ENCODE measurements at regions not wholly inside any gene's neighbourhood (a gene's known extent, or its start where the extent isn't known, plus 50 kb on each side); places are given as distances from the start of the nearest gene placed in this dataset.

- Histone ChIP-seq H3K4me3 (replicated peaks in 1 of 3; ENCODE audit: low read depth in 2 of 3, low read length in 3 of 3) (no peak overlapping the region), H3K79me2 (ENCODE audit: insufficient read depth, low read length) (no peaks in the 10 kb centered on the region), H2AFZ (ENCODE audit: insufficient read depth, low read depth, low read length, poor library complexity, severe bottlenecking) (no peak overlapping the region), H3K9me3 (replicated peaks in 1 of 2; ENCODE audit: control insufficient read depth in 1 of 2, insufficient read depth in 1 of 2, low read length in 2 of 2) (peaks cover 0 to 4% of the 10 kb centered on the region in 2 donors), H3K4me1 (ENCODE audit: control insufficient read depth in 1 of 2, insufficient read depth in 2 of 2, low read length in 2 of 2) (no peaks in the 10 kb centered on the region), H3K9ac (ENCODE audit: insufficient read depth, low read length, poor library complexity, severe bottlenecking) (no peak overlapping the region), H3K27ac (ENCODE audit: low read depth in 1 of 2, low read length in 2 of 2) (no peak overlapping the region), H3K4me2 (replicated peaks; ENCODE audit: extremely low read depth, low read length, poor library complexity, severe bottlenecking) (no peak overlapping the region), H3K27me3 (ENCODE audit: control insufficient read depth in 2 of 2, insufficient read depth in 2 of 2, low read length in 2 of 2) (no peaks in the 10 kb centered on the region), H3K36me3 (replicated peaks in 1 of 2; ENCODE audit: control insufficient read depth in 1 of 2, insufficient read depth in 2 of 2, low read length in 2 of 2) (no peaks in the 10 kb centered on the region), H4K20me1 (ENCODE audit: insufficient read depth, low read length) (no peaks in the 10 kb centered on the region)
- no peak overlapping the region for H3K27ac Mint-ChIP-seq
- intact Hi-C loops (cut with micrococcal nuclease) = no loop called here
- no peaks in the 10 kb centered on the region for H3K36me3 Mint-ChIP-seq
- no peak for DNase-seq
- 10% methylated on average over 12 of the region's 12 CpGs for WGBS (ENCODE audit: insufficient coverage)
- TF ChIP-seq, protein P1, sequence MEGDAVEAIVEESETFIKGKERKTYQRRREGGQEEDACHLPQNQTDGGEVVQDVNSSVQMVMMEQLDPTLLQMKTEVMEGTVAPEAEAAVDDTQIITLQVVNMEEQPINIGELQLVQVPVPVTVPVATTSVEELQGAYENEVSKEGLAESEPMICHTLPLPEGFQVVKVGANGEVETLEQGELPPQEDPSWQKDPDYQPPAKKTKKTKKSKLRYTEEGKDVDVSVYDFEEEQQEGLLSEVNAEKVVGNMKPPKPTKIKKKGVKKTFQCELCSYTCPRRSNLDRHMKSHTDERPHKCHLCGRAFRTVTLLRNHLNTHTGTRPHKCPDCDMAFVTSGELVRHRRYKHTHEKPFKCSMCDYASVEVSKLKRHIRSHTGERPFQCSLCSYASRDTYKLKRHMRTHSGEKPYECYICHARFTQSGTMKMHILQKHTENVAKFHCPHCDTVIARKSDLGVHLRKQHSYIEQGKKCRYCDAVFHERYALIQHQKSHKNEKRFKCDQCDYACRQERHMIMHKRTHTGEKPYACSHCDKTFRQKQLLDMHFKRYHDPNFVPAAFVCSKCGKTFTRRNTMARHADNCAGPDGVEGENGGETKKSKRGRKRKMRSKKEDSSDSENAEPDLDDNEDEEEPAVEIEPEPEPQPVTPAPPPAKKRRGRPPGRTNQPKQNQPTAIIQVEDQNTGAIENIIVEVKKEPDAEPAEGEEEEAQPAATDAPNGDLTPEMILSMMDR (IDR thresholded peaks at IDR 0.05) = no peak
- peaks cover 0 to 2% (median 0%) of the 10 kb centered on the region in 3 donors for H3K27me3 Mint-ChIP-seq (ENCODE audit: low read depth in 3 of 3)
- H3K4me1 Mint-ChIP-seq = no peaks in the 10 kb centered on the region
- no peak overlapping the region for H3K4me3 Mint-ChIP-seq
- H3K9me3 Mint-ChIP-seq = peaks cover 0 to 3% (median 2%) of the 10 kb centered on the region in 7 donors
These were observed 433.6 kb downstream of the ACTR3B start for GRCh38 chr7:153193144-153193595.

DNA sequence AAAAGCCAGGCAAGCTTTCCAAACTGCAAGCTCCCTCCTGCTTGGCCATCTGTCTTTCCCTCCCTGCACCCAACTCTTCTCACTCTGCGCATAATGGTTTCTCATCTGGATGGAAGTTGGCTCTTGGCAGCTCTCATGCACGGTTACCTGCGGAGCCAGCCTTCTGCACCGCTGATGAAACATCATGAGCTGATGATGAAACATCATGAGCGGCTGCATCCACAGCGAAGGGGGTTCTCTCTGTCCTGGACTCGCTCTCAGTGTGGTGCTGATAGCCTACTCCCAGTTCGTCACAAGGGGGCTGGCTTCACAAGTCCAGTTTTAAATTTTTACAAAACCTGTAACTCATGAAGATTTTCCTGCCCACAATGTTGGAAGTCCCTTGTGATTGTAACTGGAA lies 457.5 kb downstream of the ACTR3B start:
- WGBS (ENCODE audit: insufficient coverage) = 97% methylated on average over 6 of the region's 8 CpGs
- peaks cover 45 to 57% of the 10 kb centered on the region in 2 donors for H3K9me3 ChIP-seq (replicated peaks in 1 of 2; ENCODE audit: control insufficient read depth in 1 of 2, insufficient read depth in 1 of 2, low read length in 2 of 2)

More for the DNA sequence above, 457.5 kb downstream of the ACTR3B start:
- H2AFZ ChIP-seq (ENCODE audit: insufficient read depth, low read depth, low read length, poor library complexity, severe bottlenecking) = no peak overlapping the region
- TF ChIP-seq, protein P1 (IDR thresholded peaks at IDR 0.05) = no peak
- H3K4me2 ChIP-seq (replicated peaks; ENCODE audit: extremely low read depth, low read length, poor library complexity, severe bottlenecking) = no peak overlapping the region
- intact Hi-C loops (cut with micrococcal nuclease) = no loop called here
- H3K79me2 ChIP-seq (ENCODE audit: insufficient read depth, low read length) = no peaks in the 10 kb centered on the region
- no peak overlapping the region for H3K4me3 Mint-ChIP-seq
- no peak overlapping the region for H3K9ac ChIP-seq (ENCODE audit: insufficient read depth, low read length, poor library complexity, severe bottlenecking)
- H3K27ac ChIP-seq (ENCODE audit: low read depth in 1 of 2, low read length in 2 of 2) = no peak overlapping the region
- H3K4me1 ChIP-seq (ENCODE audit: control insufficient read depth in 1 of 2, insufficient read depth in 2 of 2, low read length in 2 of 2) = no peaks in the 10 kb centered on the region
- no peaks in the 10 kb centered on the region for H4K20me1 ChIP-seq (ENCODE audit: insufficient read depth, low read length)
- no peaks in the 10 kb centered on the region for H3K4me1 Mint-ChIP-seq
- no peaks in the 10 kb centered on the region for H3K36me3 ChIP-seq (replicated peaks in 1 of 2; ENCODE audit: control insufficient read depth in 1 of 2, insufficient read depth in 2 of 2, low read length in 2 of 2)
- no peaks in the 10 kb centered on the region for H3K36me3 Mint-ChIP-seq
- no peaks in the 10 kb centered on the region for H3K27me3 Mint-ChIP-seq (ENCODE audit: low read depth in 3 of 3)
- no peak overlapping the region for H3K4me3 ChIP-seq (replicated peaks in 1 of 3; ENCODE audit: low read depth in 2 of 3, low read length in 3 of 3)
- peaks cover 18 to 37% (median 30%) of the 10 kb centered on the region in 7 donors for H3K9me3 Mint-ChIP-seq
- no peak for DNase-seq
- no peak overlapping the region for H3K27ac Mint-ChIP-seq
- no peaks in the 10 kb centered on the region for H3K27me3 ChIP-seq (ENCODE audit: control insufficient read depth in 2 of 2, insufficient read depth in 2 of 2, low read length in 2 of 2)

Measured in CD14-positive monocyte (primary cell).